ENCODE measurements at regions not wholly inside any gene's neighbourhood (a gene's known extent, or its start where the extent isn't known, plus 50 kb on each side); places are given as distances from the start of the nearest gene placed in this dataset.

GRCh38 chr5:15023266-15023665 lies 151.7 kb upstream of the ANKH start:
- TF ChIP-seq CTCF (IDR thresholded peaks at IDR 0.05): no peak
- no peak for TF ChIP-seq POLR2AphosphoS5 (IDR thresholded peaks at IDR 0.05)
